ENCODE measurements at regions not wholly inside any gene's neighbourhood (a gene's known extent, or its start where the extent isn't known, plus 50 kb on each side); places are given as distances from the start of the nearest gene placed in this dataset.
A peak's percentile ranks its signal among the peaks of the same experiment; 100 is the strongest.

GRCh38 chr6:137434640-137435039 lies 59.6 kb downstream of the OLIG3 start:
- Histone ChIP-seq H3K27me3 (ENCODE audit: control insufficient read depth, insufficient read depth, low read length) (no peaks in the 10 kb centered on the region), H3K4me3 (ENCODE audit: low read length) (no peak overlapping the region), H3K27ac (ENCODE audit: low read depth, low read length) (no peak overlapping the region), H3K36me3 (ENCODE audit: control insufficient read depth, insufficient read depth, low read length) (no peaks in the 10 kb centered on the region), H3K9ac (ENCODE audit: low read length) (no peak overlapping the region), H3K4me1 (ENCODE audit: control insufficient read depth, insufficient read depth, low read length) (no peaks in the 10 kb centered on the region)

GRCh38 chr6:137432054-137432611 lies 62.1 kb downstream of the OLIG3 start:
- Histone ChIP-seq H3K9ac (ENCODE audit: low read length) (no peak overlapping the region), H3K27me3 (ENCODE audit: control insufficient read depth, insufficient read depth, low read length) (no peaks in the 10 kb centered on the region), H3K27ac (ENCODE audit: low read depth, low read length) (no peak overlapping the region), H3K4me1 (ENCODE audit: control insufficient read depth, insufficient read depth, low read length) (no peaks in the 10 kb centered on the region), H3K36me3 (ENCODE audit: control insufficient read depth, insufficient read depth, low read length) (no peaks in the 10 kb centered on the region), H3K4me3 (ENCODE audit: low read length) (no peak overlapping the region)

- no peak overlapping the region for H3K4me3 ChIP-seq (ENCODE audit: low read length)
- no peaks in the 10 kb centered on the region for H3K36me3 ChIP-seq (ENCODE audit: control insufficient read depth, insufficient read depth, low read length)
- H3K9ac ChIP-seq (ENCODE audit: low read length), result no peak overlapping the region
- H3K27me3 ChIP-seq (ENCODE audit: control insufficient read depth, insufficient read depth, low read length), result no peaks in the 10 kb centered on the region
- H3K27ac ChIP-seq (ENCODE audit: low read depth, low read length), result no peak overlapping the region
- no peaks in the 10 kb centered on the region for H3K4me1 ChIP-seq (ENCODE audit: control insufficient read depth, insufficient read depth, low read length)
Observed at GRCh38 chr6:137430954-137431353, 63.2 kb downstream of the OLIG3 start.

- Histone ChIP-seq H3K4me3 (ENCODE audit: low read length) (no peak overlapping the region), H3K4me1 (ENCODE audit: control insufficient read depth, insufficient read depth, low read length) (no peaks in the 10 kb centered on the region), H3K36me3 (ENCODE audit: control insufficient read depth, insufficient read depth, low read length) (no peaks in the 10 kb centered on the region), H3K27me3 (ENCODE audit: control insufficient read depth, insufficient read depth, low read length) (no peaks in the 10 kb centered on the region), H3K27ac (ENCODE audit: low read depth, low read length) (no peak overlapping the region), H3K9ac (ENCODE audit: low read length) (no peak overlapping the region)
Observed at GRCh38 chr6:137427656-137428290, 66.4 kb downstream of the OLIG3 start.

GRCh38 chr6:137426007-137426689 lies 68.0 kb downstream of the OLIG3 start:
- Histone ChIP-seq H3K4me1 (ENCODE audit: control insufficient read depth, insufficient read depth, low read length) (no peaks in the 10 kb centered on the region), H3K27ac (ENCODE audit: low read depth, low read length) (no peak overlapping the region), H3K27me3 (ENCODE audit: control insufficient read depth, insufficient read depth, low read length) (no peaks in the 10 kb centered on the region), H3K36me3 (ENCODE audit: control insufficient read depth, insufficient read depth, low read length) (no peaks in the 10 kb centered on the region), H3K9ac (ENCODE audit: low read length) (no peak overlapping the region), H3K4me3 (ENCODE audit: low read length) (no peak overlapping the region)

- H3K27ac ChIP-seq (ENCODE audit: low read depth, low read length), result no peak overlapping the region
- H3K9ac ChIP-seq (ENCODE audit: low read length), result no peak overlapping the region
Observed at GRCh38 chr6:137424251-137424650, 69.9 kb downstream of the OLIG3 start.

GRCh38 chr6:137423451-137424168 lies 70.6 kb downstream of the OLIG3 start:
- Histone ChIP-seq H3K27ac (ENCODE audit: low read depth, low read length) (no peak overlapping the region), H3K36me3 (ENCODE audit: control insufficient read depth, insufficient read depth, low read length) (no peaks in the 10 kb centered on the region), H3K4me1 (ENCODE audit: control insufficient read depth, insufficient read depth, low read length) (no peaks in the 10 kb centered on the region), H3K9ac (ENCODE audit: low read length) (no peak overlapping the region), H3K27me3 (ENCODE audit: control insufficient read depth, insufficient read depth, low read length) (no peaks in the 10 kb centered on the region), H3K4me3 (ENCODE audit: low read length) (no peak overlapping the region)

More at GRCh38 chr6:137424251-137424650, 69.9 kb downstream of the OLIG3 start:
- Histone ChIP-seq H3K27me3 (ENCODE audit: control insufficient read depth, insufficient read depth, low read length) (no peaks in the 10 kb centered on the region), H3K4me1 (ENCODE audit: control insufficient read depth, insufficient read depth, low read length) (no peaks in the 10 kb centered on the region), H3K4me3 (ENCODE audit: low read length) (no peak overlapping the region), H3K36me3 (ENCODE audit: control insufficient read depth, insufficient read depth, low read length) (no peaks in the 10 kb centered on the region)

- no peak overlapping the region for H3K9ac ChIP-seq (ENCODE audit: low read length)
- no peaks in the 10 kb centered on the region for H3K4me1 ChIP-seq (ENCODE audit: control insufficient read depth, insufficient read depth, low read length)
- H3K27ac ChIP-seq (ENCODE audit: low read depth, low read length), result no peak overlapping the region
- H3K36me3 ChIP-seq (ENCODE audit: control insufficient read depth, insufficient read depth, low read length), result no peaks in the 10 kb centered on the region
- no peaks in the 10 kb centered on the region for H3K27me3 ChIP-seq (ENCODE audit: control insufficient read depth, insufficient read depth, low read length)
- H3K4me3 ChIP-seq (ENCODE audit: low read length), result no peak overlapping the region
Observed at GRCh38 chr6:137417396-137417795, 76.8 kb downstream of the OLIG3 start.

- H3K4me3 ChIP-seq (ENCODE audit: low read length), result no peak overlapping the region
- H3K9ac ChIP-seq (ENCODE audit: low read length), result no peak overlapping the region
- H3K36me3 ChIP-seq (ENCODE audit: control insufficient read depth, insufficient read depth, low read length), result no peaks in the 10 kb centered on the region
- H3K4me1 ChIP-seq (ENCODE audit: control insufficient read depth, insufficient read depth, low read length), result no peaks in the 10 kb centered on the region
- no peaks in the 10 kb centered on the region for H3K27me3 ChIP-seq (ENCODE audit: control insufficient read depth, insufficient read depth, low read length)
- H3K27ac ChIP-seq (ENCODE audit: low read depth, low read length), result no peak overlapping the region
Observed at GRCh38 chr6:137416376-137417109, 77.7 kb downstream of the OLIG3 start.

GRCh38 chr6:137415834-137416190 lies 78.4 kb downstream of the OLIG3 start:
- H3K27ac ChIP-seq (ENCODE audit: low read depth, low read length), result no peak overlapping the region
- H3K4me1 ChIP-seq (ENCODE audit: control insufficient read depth, insufficient read depth, low read length), result no peaks in the 10 kb centered on the region
- no peaks in the 10 kb centered on the region for H3K36me3 ChIP-seq (ENCODE audit: control insufficient read depth, insufficient read depth, low read length)
- H3K4me3 ChIP-seq (ENCODE audit: low read length), result peak overlapping the region; percentile 46
- H3K27me3 ChIP-seq (ENCODE audit: control insufficient read depth, insufficient read depth, low read length), result no peaks in the 10 kb centered on the region
- no peak overlapping the region for H3K9ac ChIP-seq (ENCODE audit: low read length)

GRCh38 chr6:137415127-137415833 lies 78.9 kb downstream of the OLIG3 start:
- Histone ChIP-seq H3K9ac (ENCODE audit: low read length) (no peak overlapping the region), H3K27ac (ENCODE audit: low read depth, low read length) (no peak overlapping the region)

More at GRCh38 chr6:137415127-137415833, 78.9 kb downstream of the OLIG3 start:
- Histone ChIP-seq H3K36me3 (ENCODE audit: control insufficient read depth, insufficient read depth, low read length) (no peaks in the 10 kb centered on the region), H3K4me1 (ENCODE audit: control insufficient read depth, insufficient read depth, low read length) (no peaks in the 10 kb centered on the region), H3K27me3 (ENCODE audit: control insufficient read depth, insufficient read depth, low read length) (no peaks in the 10 kb centered on the region), H3K4me3 (ENCODE audit: low read length) (peak overlapping the region; percentile 46)
